ENCODE measurements at regions not wholly inside any gene's neighbourhood (a gene's known extent, or its start where the extent isn't known, plus 50 kb on each side); places are given as distances from the start of the nearest gene placed in this dataset.
"Not testable (repeated sequence)": the region's sequence is repeated elsewhere in the genome, so short reads cannot be mapped to it uniquely, and the experiment has no call there.

DNA sequence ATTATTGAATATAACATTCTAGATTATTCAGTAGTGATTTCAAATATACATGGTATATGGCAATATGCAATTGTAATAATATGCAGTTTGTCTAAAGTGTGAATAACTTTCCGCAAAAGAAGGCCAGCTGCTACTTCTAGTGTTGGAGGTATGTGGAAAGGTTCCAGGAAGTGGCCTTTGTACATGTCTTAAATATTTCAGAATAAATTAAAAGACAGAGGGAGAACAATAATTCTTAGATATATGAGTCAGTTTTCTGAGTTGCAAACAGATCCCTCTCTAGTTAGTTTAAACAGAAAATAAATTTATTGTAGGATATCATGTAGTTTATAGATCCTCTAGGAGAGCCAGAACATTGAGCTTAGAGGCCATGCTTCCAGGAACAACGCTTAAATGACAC is 210.8 kb upstream of the ELL2 start:
- DNase-seq (ENCODE audit: low read depth, low spot score), result no peak

GRCh38 chr5:96171973-96172372 is 210.3 kb upstream of the ELL2 start:
- not testable (repeated sequence) for DNase-seq (ENCODE audit: low read depth, low spot score)

DNA sequence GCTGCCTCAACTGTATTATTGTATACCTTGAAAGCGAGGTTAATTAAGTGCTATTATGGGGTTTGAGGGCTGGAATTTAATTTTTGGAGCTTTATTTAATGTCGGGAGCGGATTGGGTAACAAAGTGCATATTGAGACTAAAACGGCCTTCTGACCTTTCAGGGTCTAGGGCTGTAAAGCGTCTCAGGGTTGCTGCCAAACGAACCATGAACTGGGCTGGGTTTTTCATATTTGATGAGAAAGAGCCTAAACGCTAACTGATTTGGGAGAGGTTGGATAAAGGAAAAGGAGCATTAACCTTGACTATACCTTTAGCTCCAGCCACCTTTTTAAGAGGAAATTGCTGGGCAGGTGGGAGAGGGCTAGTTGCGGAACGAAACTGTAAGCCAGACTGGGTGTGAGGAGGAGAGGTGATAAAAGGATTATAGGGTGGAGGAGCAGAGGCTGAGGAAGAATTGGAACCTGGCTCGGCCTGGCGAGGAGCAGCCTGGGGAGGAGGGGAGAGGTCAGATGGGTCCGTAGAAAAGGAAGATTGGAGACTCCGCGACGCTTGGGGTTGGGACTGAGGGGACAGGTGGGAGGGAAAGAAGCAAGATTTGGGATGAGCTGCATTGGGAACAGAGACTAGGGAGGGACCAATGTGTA is 209.0 kb upstream of the ELL2 start:
- DNase-seq (ENCODE audit: low read depth, low spot score), result not testable (repeated sequence)

DNA sequence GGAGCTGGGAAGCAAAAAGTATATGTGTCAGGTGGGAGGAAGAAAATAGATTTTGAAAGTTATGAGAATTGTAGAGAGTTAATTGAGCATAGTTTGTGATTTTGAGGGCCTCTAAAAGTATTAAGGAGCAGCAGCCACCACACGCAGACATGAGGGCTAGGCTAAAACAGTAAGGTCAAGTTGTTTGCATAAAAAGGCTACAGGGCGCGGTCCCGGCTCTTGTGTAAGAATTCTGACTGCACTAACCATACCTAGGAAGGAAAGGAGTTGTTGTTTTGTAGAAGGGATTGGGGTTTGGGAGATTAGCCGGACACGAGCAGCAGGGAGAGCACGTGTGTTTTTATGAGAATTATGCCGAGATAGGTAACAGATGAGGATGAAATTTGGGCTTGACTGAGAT is 207.2 kb upstream of the ELL2 start:
- DNase-seq (ENCODE audit: low read depth, low spot score), result not testable (repeated sequence)

DNA sequence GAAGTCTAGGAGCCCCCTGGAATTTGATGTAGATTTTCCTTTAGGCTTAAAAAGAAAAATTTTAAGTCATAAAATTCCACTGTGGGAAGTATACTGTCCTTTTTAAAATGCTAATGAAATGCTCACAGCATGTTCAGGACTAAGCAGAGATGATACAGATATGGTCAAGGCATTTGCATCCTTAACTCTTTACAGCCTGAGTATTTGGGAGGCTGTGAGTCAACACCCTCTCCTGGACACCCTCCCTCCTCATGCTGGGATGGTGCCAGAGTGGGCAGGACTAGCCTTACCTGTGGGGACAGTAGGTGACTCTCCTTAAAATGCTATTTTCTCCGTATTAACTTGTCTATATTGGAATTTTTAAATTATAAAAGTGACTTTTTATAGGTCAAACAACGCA is 197.4 kb upstream of the ELL2 start:
- DNase-seq (ENCODE audit: low read depth, low spot score), result no peak

GRCh38 chr5:96157841-96158291 is 196.2 kb upstream of the ELL2 start:
- no peak for DNase-seq (ENCODE audit: low read depth, low spot score)

DNA sequence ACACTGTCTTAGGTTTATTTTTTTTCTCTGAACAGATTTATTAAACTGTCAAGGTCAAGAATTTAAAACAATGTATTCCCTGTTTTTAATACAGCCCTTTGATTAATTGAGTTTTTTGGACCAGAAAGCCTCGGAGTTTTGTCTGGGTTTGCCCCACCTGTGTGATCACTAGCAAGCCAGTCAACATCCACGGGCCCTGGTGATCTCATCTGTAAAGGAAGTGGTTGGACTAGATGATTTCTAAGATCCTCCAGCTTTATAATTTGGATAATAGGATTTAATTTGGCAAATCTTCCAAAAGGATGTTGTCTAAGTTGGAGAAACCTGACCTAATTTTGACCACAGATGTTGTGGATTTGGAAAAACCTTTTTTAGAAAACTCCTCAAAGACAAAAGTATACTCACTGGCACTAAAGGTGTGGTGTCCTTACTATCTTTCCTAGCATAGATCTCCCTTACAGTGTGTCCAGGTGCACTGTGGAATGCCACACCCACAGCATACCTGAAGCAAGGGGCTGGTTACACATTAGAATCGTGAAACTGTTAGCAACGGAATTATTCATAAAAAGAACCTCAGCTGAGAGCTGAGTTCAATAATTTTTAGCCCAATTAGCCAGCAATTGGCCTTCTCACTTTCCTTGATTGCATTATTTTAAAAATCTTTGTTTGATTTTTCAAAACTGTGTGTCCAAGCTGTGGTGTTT is 195.6 kb upstream of the ELL2 start:
- no peak for DNase-seq (ENCODE audit: low read depth, low spot score)

GRCh38 chr5:96155147-96155546 is 193.5 kb upstream of the ELL2 start:
- DNase-seq (ENCODE audit: low read depth, low spot score), result no peak

DNA sequence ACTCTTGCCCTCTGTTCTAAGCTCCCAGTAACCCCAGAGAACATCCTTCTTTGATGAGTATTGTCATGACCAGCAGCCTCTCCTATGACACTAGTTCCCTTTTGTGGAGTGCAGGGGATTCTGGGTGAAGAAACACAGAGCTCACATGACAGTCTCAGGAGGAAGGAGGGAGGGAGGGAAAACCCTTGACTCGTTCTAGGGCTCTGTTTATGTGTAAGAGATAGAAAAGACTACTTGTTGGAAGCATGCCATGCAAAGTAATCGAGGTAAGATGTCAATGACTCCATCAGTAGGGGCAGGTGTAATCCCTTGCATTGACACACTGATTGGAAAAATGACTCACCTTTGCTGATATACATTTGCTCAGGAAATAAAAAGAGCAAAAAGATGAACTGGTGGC is 190.2 kb upstream of the ELL2 start:
- no peak for DNase-seq (ENCODE audit: low read depth, low spot score)

GRCh38 chr5:96150007-96150406 is 188.4 kb upstream of the ELL2 start:
- no peak for DNase-seq (ENCODE audit: low read depth, low spot score)

- no peak for DNase-seq (ENCODE audit: low read depth, low spot score)
Observed at GRCh38 chr5:96149546-96149945, 187.9 kb upstream of the ELL2 start.

GRCh38 chr5:96149021-96149420 is 187.4 kb upstream of the ELL2 start:
- no peak for DNase-seq (ENCODE audit: low read depth, low spot score)

DNA sequence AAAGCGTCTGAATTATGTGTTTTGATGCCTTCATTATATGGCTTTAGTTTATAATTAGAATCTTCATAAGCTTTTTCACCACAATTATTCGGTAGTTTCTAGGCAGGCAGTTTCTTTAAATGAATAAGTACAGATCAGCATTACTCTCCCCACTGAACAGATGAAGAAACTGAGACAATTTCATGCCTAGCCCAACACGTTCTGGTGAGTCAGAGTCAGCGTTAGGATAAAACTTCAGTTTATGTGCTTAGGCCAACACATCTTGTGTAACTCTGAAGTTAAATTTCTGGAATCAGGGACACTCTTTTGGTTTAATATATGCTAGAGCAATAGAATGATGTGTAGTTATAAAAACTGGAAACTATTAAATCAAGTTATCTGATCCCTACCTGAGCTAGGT is 186.7 kb upstream of the ELL2 start:
- DNase-seq (ENCODE audit: low read depth, low spot score), result no peak

GRCh38 chr5:96147866-96148265 is 186.2 kb upstream of the ELL2 start:
- DNase-seq (ENCODE audit: low read depth, low spot score), result no peak

GRCh38 chr5:96146675-96147074 is 185.0 kb upstream of the ELL2 start:
- DNase-seq (ENCODE audit: low read depth, low spot score), result no peak

DNA sequence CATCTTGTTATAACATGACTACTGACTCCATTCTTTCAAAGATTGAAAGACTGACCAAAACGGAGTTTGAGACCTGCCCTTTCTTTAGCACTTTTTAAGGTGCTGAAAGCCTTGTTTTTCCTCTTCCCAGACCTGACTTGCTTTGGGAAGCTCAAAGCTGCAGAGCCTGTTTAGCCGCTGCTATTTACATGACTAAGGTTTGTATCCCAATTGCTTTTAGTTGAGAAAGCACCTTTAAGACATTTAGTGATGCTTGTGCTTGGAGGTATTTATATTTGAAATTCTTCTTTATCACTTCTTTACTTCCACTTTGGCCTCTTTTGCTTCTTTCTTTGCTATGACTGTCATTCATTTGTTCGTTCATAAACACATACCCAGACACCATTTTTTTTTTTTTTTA is 182.6 kb upstream of the ELL2 start:
- DNase-seq (ENCODE audit: low read depth, low spot score), result no peak

GRCh38 chr5:96143450-96143849 is 181.8 kb upstream of the ELL2 start:
- DNase-seq (ENCODE audit: low read depth, low spot score), result no peak

- DNase-seq (ENCODE audit: low read depth, low spot score), result no peak
Observed at GRCh38 chr5:96142786-96143434, 181.3 kb upstream of the ELL2 start.

DNA sequence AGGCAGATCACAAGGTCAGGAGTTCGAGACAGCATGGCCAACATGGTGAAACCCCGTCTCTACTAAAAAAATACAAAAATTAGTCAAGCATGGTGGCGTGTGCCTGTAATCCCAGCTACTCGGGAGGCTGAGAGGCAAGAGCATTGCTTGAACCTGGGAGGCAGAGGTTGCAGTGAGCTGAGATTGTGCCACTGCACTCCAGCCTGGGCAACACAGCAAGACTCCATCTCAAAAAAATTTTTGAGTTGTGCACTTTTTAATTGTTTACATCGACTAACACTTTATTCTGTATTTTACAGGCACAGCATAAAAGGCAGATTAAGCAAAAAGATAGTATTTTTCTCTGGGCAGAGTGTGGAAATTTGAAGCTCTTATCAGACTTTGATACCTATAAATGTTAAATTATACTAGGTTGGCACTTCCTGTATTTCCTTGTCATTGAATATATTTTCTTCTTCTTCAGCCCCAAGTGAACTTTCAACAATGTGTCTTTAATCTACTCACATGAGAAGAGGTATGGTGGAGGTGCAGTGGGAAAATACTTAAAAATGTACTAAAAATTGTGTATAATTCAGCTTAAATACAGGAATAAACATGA is 180.6 kb upstream of the ELL2 start:
- DNase-seq (ENCODE audit: low read depth, low spot score), result no peak

DNA sequence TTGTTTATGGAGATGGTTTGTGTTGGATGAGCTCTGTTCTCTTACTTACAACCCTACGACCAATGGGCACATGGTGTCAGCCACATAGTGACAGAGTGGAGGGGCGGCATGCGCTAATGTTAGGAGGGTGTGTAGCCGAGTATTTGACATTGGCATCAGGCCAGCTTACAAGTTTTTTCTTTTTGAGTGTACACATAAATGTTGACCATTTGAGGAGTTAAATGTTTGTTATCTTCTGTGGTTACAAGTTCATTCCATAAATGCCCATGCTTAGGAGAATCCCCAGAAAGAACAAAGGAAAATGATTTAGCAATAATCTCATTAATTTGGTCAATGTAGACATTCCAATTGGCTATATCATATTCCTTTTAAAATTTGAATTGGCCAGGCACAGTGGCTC is 180.1 kb upstream of the ELL2 start:
- no peak for DNase-seq (ENCODE audit: low read depth, low spot score)

- DNase-seq (ENCODE audit: low read depth, low spot score), result no peak
Observed at GRCh38 chr5:96140496-96140895, 178.8 kb upstream of the ELL2 start.

DNA sequence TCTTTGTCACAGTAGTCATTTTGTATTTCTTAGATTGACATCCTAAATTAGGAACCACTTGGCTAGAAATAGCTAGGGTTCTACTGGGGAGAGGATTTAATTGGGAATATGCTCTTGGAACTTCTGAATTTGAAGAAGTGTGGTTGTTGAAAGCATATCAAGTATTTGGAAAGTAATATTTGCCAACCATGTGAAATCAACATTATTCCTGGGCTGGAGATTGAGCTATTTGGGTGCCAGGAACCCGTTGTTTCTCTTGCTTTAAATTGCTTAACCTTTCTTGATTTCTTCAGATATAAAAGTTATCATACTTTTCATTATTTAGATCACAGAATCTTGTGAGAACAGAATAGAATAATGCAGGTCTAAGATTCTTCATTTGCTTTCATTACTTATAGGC is 178.4 kb upstream of the ELL2 start:
- no peak for DNase-seq (ENCODE audit: low read depth, low spot score)

- DNase-seq (ENCODE audit: low read depth, low spot score), result no peak
Observed at GRCh38 chr5:96134886-96135285, 173.2 kb upstream of the ELL2 start.
